GM23338 (cell line): ENCODE measurements at regions not wholly inside any gene's neighbourhood (a gene's known extent, or its start where the extent isn't known, plus 50 kb on each side); places are given as distances from the start of the nearest gene placed in this dataset.
A peak's percentile ranks its signal among the peaks of the same experiment; 100 is the strongest.

Source experiments
- ATAC-seq: fragments of 200-7000 bp; cut with Tn5 transposase; 3 replicates; pipeline ENCODE4 v1.9.1; 2020
- DNase-seq: peaks from one replicate; pipeline ENCODE4 v3.0.0-alpha.2; 2015; ENCODE audit warnings: low spot score
- H2AFZ ChIP-seq: fragments of 200-600 bp; sonication (generic); 2 replicates; pipeline ENCODE4 v1.8.0; 2016; ENCODE audit warnings: antibody characterized with exemption, mild to moderate bottlenecking, moderate library complexity
- H3F3A ChIP-seq: fragments of 200-600 bp; sonication (generic); replicated peaks from 2 replicates; pipeline ENCODE4 v1.8.0; 2017; ENCODE audit warnings: antibody characterized with exemption, mixed run types, low read depth
- H3K27ac ChIP-seq: fragments of 200-600 bp; sonication (generic); 2 replicates; pipeline ENCODE4 v1.6.1; 2016; ENCODE audit warnings: low read depth
- H3K27me3 ChIP-seq: fragments of 200-600 bp; sonication (generic); 2 replicates; pipeline ENCODE4 v1.8.0; 2016; ENCODE audit warnings: mild to moderate bottlenecking, mixed run types, moderate library complexity; ENCODE audit not compliant: insufficient read depth
- H3K36me3 ChIP-seq: fragments of 200-600 bp; sonication (generic); 2 replicates; pipeline ENCODE4 v1.8.0; 2016; ENCODE audit warnings: mild to moderate bottlenecking; ENCODE audit not compliant: insufficient read depth
- H3K4me1 ChIP-seq: fragments of 200-600 bp; sonication (generic); 2 replicates; pipeline ENCODE4 v1.8.0; 2016; ENCODE audit warnings: mild to moderate bottlenecking, moderate library complexity; ENCODE audit not compliant: insufficient read depth
- H3K4me2 ChIP-seq: fragments of 200-600 bp; sonication (generic); 2 replicates; pipeline ENCODE4 v1.7.1; 2017; ENCODE audit warnings: mixed run types
- H3K4me3 ChIP-seq: fragments of 200-600 bp; sonication (generic); 2 replicates; pipeline ENCODE4 v1.6.1; 2016; ENCODE audit warnings: mixed run types
- H3K79me2 ChIP-seq: fragments of 200-600 bp; sonication (generic); replicated peaks from 2 replicates; pipeline ENCODE4 v1.8.0; 2017; ENCODE audit warnings: mild to moderate bottlenecking; ENCODE audit not compliant: insufficient read depth
- H3K9me2 ChIP-seq: fragments of 200-600 bp; sonication (generic); 2 replicates; pipeline ENCODE4 v1.8.0; 2017; ENCODE audit not compliant: insufficient read depth
- H4K20me1 ChIP-seq: fragments of 200-600 bp; sonication (generic); replicated peaks from 2 replicates; pipeline ENCODE4 v1.8.0; 2017; ENCODE audit warnings: mild to moderate bottlenecking; ENCODE audit not compliant: insufficient read depth
- H3K27ac Mint-ChIP-seq: 2 replicates; pipeline ENCODE4 v1.8.0; 2020; ENCODE audit warnings: inconsistent platforms, mild to moderate bottlenecking, moderate library complexity, mixed read lengths
- H3K27me3 Mint-ChIP-seq: 3 replicates; pipeline ENCODE4 v1.8.0; 2022; ENCODE audit warnings: low read depth, mild to moderate bottlenecking, moderate library complexity, mixed read lengths, inconsistent platforms; ENCODE audit not compliant: insufficient read depth, poor library complexity
- H3K36me3 Mint-ChIP-seq: 3 replicates; pipeline ENCODE4 v1.8.0; 2021; ENCODE audit warnings: low read depth, mild to moderate bottlenecking, inconsistent platforms, moderate library complexity, mixed read lengths
- H3K4me1 Mint-ChIP-seq: 3 replicates; pipeline ENCODE4 v1.8.0; 2020; ENCODE audit warnings: mild to moderate bottlenecking, inconsistent platforms, mixed read lengths
- H3K4me3 Mint-ChIP-seq: 3 replicates; pipeline ENCODE4 v1.8.0; 2021; ENCODE audit warnings: moderate library complexity, mild to moderate bottlenecking, inconsistent platforms, mixed read lengths
- H3K9me3 Mint-ChIP-seq: 3 replicates; pipeline ENCODE4 v1.8.0; 2020; ENCODE audit warnings: moderate library complexity, mild to moderate bottlenecking, inconsistent platforms, mixed read lengths
- CREB1 ChIP-seq: fragments of 250-450 bp; sonication (Bioruptor Pico); IDR thresholded peaks from 2 replicates; pipeline ENCODE4 v1.5.0; 2020; ENCODE audit warnings: low read depth, mild to moderate bottlenecking, moderate library complexity
- EZH2phosphoT487 ChIP-seq: fragments of 200-600 bp; sonication (generic); IDR thresholded peaks from one replicate; pipeline ENCODE4 v1.8.1; 2018; ENCODE audit warnings: antibody characterized with exemption; ENCODE audit not compliant: unreplicated experiment
- NANOG ChIP-seq: IDR thresholded peaks from 2 replicates; pipeline ENCODE4 v1.6.1; 2016; ENCODE audit warnings: antibody characterized with exemption, borderline replicate concordance
- POLR2AphosphoS5 ChIP-seq: IDR thresholded peaks from 2 replicates; pipeline ENCODE4 v1.6.1; 2016; ENCODE audit warnings: antibody characterized with exemption, low read depth
- ZNF462 ChIP-seq: fragments of 250-450 bp; sonication (Bioruptor Pico); IDR thresholded peaks from 2 replicates; pipeline ENCODE4 v1.5.0; 2020; ENCODE audit warnings: mild to moderate bottlenecking, moderate library complexity

GRCh38 chr11:130760515-130761125, 155.7 kb downstream of the SNX19 start:
- peak; percentile 78 for ATAC-seq
- Histone ChIP-seq H3K4me2 (peak overlapping the region; percentile 69), H3K4me1 (peaks cover 32% of the 10 kb centered on the region), H3K27ac (peak overlapping the region; percentile 93), H3K4me3 (peak overlapping the region; percentile 26; the same call in 1 of the 2 replicates), H3K79me2 (no peaks in the 10 kb centered on the region), H4K20me1 (no peaks in the 10 kb centered on the region), H3F3A (no peaks in the 10 kb centered on the region), H3K9me2 (peaks cover 24% of the 10 kb centered on the region), H3K27me3 (no peaks in the 10 kb centered on the region), H3K36me3 (no peaks in the 10 kb centered on the region), H2AFZ (peak overlapping the region; percentile 6; the same call in 1 of the 2 replicates)
- Mint-ChIP-seq H3K27ac (no peak overlapping the region), H3K27me3 (peaks cover 9% of the 10 kb centered on the region), H3K4me3 (no peak overlapping the region), H3K36me3 (no peaks in the 10 kb centered on the region), H3K4me1 (peaks cover 46% of the 10 kb centered on the region), H3K9me3 (no peaks in the 10 kb centered on the region)
- DNase-seq = peak; percentile 47
- peak; percentile 50; the same call in 1 of the 2 replicates for TF ChIP-seq NANOG
- no peak for TF ChIP-seq CREB1 (CRISPR knock-in tag)
- TF ChIP-seq EZH2phosphoT487 = no peak

GRCh38 chr11:130761560-130762220, 154.6 kb downstream of the SNX19 start:
- DNase-seq = peak; percentile 65
- H3K4me1 Mint-ChIP-seq = peaks cover 46% of the 10 kb centered on the region

More at GRCh38 chr11:130761560-130762220, 154.6 kb downstream of the SNX19 start:
- H3K4me3 Mint-ChIP-seq = no peak overlapping the region; the same call in 2 of the 3 replicates
- no peaks in the 10 kb centered on the region for H3K27me3 ChIP-seq
- no peak overlapping the region for H2AFZ ChIP-seq
- H3K4me2 ChIP-seq = peak overlapping the region; percentile 69
- H3K27me3 Mint-ChIP-seq = peaks cover 12% of the 10 kb centered on the region
- peak overlapping the region; percentile 26; the same call in 1 of the 2 replicates for H3K4me3 ChIP-seq
- H3K36me3 ChIP-seq = no peaks in the 10 kb centered on the region
- peak overlapping the region; percentile 93; the same call in 1 of the 2 replicates for H3K27ac ChIP-seq
- peak; percentile 89; the same call in 1 of the 2 replicates for TF ChIP-seq ZNF462
- no peak for TF ChIP-seq POLR2AphosphoS5
- peaks cover 32% of the 10 kb centered on the region for H3K4me1 ChIP-seq
- no peak overlapping the region for H3K27ac Mint-ChIP-seq
- ATAC-seq = peak; percentile 74
- peaks cover 6% of the 10 kb centered on the region; the same call in 1 of the 3 replicates for H3K9me3 Mint-ChIP-seq
- H3K36me3 Mint-ChIP-seq = peaks cover 4% of the 10 kb centered on the region; the same call in 1 of the 3 replicates
- no peaks in the 10 kb centered on the region for H3F3A ChIP-seq
- H3K9me2 ChIP-seq = peaks cover 24% of the 10 kb centered on the region
- no peaks in the 10 kb centered on the region for H3K79me2 ChIP-seq
- H4K20me1 ChIP-seq = no peaks in the 10 kb centered on the region
